ENCODE measurements at regions not wholly inside any gene's neighbourhood (a gene's known extent, or its start where the extent isn't known, plus 50 kb on each side); places are given as distances from the start of the nearest gene placed in this dataset.

- no peaks in the 10 kb centered on the region for H3K36me3 ChIP-seq
- no peaks in the 10 kb centered on the region for H3K9me3 ChIP-seq
- TF ChIP-seq CTCF (IDR thresholded peaks at IDR 0.05) (no peak), POLR2A (IDR thresholded peaks at IDR 0.05) (no peak)
- no peak overlapping the region for H3K27ac ChIP-seq
- H3K4me3 ChIP-seq = no peak overlapping the region
- no peak for DNase-seq
- H3K4me1 ChIP-seq = no peaks in the 10 kb centered on the region
- no peaks in the 10 kb centered on the region for H3K27me3 ChIP-seq
These were observed 375.2 kb upstream of the MARCKS start for GRCh38 chr6:113481910-113482309.

- Histone ChIP-seq H3K36me3 (no peaks in the 10 kb centered on the region), H3K27ac (no peak overlapping the region), H3K9me3 (no peaks in the 10 kb centered on the region), H3K4me1 (no peaks in the 10 kb centered on the region), H3K4me3 (no peak overlapping the region), H3K27me3 (no peaks in the 10 kb centered on the region)
- TF ChIP-seq CTCF (IDR thresholded peaks at IDR 0.05) (no peak), POLR2A (IDR thresholded peaks at IDR 0.05) (no peak)
- no peak for DNase-seq
These were observed 374.4 kb upstream of the MARCKS start for GRCh38 chr6:113482771-113483170.

GRCh38 chr6:113486199-113486598, 370.9 kb upstream of the MARCKS start:
- Histone ChIP-seq H3K27me3 (no peaks in the 10 kb centered on the region), H3K9me3 (no peaks in the 10 kb centered on the region), H3K4me1 (no peaks in the 10 kb centered on the region), H3K27ac (no peak overlapping the region), H3K4me3 (no peak overlapping the region), H3K36me3 (no peaks in the 10 kb centered on the region)
- no peak for DNase-seq
- TF ChIP-seq POLR2A (IDR thresholded peaks at IDR 0.05) (no peak), CTCF (IDR thresholded peaks at IDR 0.05) (no peak)

- Histone ChIP-seq H3K36me3 (no peaks in the 10 kb centered on the region), H3K9me3 (no peaks in the 10 kb centered on the region), H3K4me1 (no peaks in the 10 kb centered on the region), H3K27ac (no peak overlapping the region), H3K4me3 (no peak overlapping the region), H3K27me3 (no peaks in the 10 kb centered on the region)
- TF ChIP-seq POLR2A (IDR thresholded peaks at IDR 0.05) (no peak), CTCF (IDR thresholded peaks at IDR 0.05) (no peak)
- DNase-seq = no peak
These were observed 369.6 kb upstream of the MARCKS start for GRCh38 chr6:113487489-113488058.

GRCh38 chr6:113488061-113488460, 369.1 kb upstream of the MARCKS start:
- no peak for TF ChIP-seq CTCF (IDR thresholded peaks at IDR 0.05)
- TF ChIP-seq POLR2A (IDR thresholded peaks at IDR 0.05) = no peak
- H3K9me3 ChIP-seq = no peaks in the 10 kb centered on the region
- H3K4me3 ChIP-seq = no peak overlapping the region
- DNase-seq = no peak
- no peaks in the 10 kb centered on the region for H3K4me1 ChIP-seq
- H3K27ac ChIP-seq = no peak overlapping the region
- no peaks in the 10 kb centered on the region for H3K27me3 ChIP-seq
- H3K36me3 ChIP-seq = no peaks in the 10 kb centered on the region
